Erythroblast (primary cell): ENCODE measurements at regions not wholly inside any gene's neighbourhood (a gene's known extent, or its start where the extent isn't known, plus 50 kb on each side); places are given as distances from the start of the nearest gene placed in this dataset.

ENCODE experiments used
- GATA1 ChIP-seq: IDR thresholded peaks from 2 replicates; pipeline ENCODE4 v1.6.1; 2011; ENCODE audit warnings: low read depth, mild to moderate bottlenecking, control low read depth, low read length, moderate library complexity
- POLR2A ChIP-seq: IDR thresholded peaks from 2 replicates; pipeline ENCODE4 v1.6.1; 2011; ENCODE audit warnings: mild to moderate bottlenecking, low read length

DNA sequence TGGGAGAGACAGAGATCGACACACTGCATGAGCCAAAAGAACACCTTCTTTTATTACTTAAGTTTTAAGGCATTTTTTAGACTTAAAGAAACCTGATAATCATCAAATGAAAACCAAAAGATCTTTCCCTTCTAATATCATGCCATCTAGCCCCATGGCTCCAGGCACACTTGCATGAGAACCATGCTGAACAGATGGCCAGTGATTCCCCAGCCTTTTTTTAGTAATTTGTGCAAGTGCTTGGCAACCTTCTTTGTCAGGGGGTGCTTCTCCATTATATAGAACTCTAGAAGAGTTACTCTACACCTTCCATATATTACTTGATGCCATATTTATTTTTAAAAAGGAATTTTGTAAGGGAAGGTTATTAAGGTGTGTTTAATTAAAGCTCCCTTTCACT, 182.2 kb upstream of the TEX13C start:
- no peak for TF ChIP-seq POLR2A
- no peak for TF ChIP-seq GATA1
